Left forelimb (tissue), 1 donor: ENCODE measurements at regions not wholly inside any gene's neighbourhood (a gene's known extent, or its start where the extent isn't known, plus 50 kb on each side); places are given as distances from the start of the nearest gene placed in this dataset.
"Not testable (repeated sequence)": the region's sequence is repeated elsewhere in the genome, so short reads cannot be mapped to it uniquely, and the experiment has no call there.

ENCODE experiments used
- DNase-seq: peaks from one replicate; pipeline ENCODE4 v3.0.0-alpha.2; 2018; ENCODE audit warnings: low spot score

DNA sequence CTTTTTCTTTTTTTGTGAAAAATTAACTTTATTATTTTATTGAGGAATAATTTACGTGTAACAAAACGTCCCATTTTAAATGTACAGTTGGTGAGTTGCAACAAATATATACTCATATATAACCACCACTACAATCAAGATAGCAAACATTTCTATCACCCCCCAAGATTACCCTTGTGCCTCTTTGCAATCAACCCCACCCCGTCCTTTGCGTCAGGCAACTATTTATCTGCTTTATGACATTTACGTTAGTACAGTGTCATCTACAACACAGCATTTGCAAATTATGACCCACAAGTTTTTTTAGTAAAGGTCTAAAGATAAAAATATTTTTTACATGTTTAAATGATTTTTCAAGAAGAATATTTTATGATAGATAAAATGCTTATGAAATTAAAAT, 485.6 kb upstream of the SOX9 start:
- DNase-seq, result no peak

GRCh38 chr17:71636644-71637043, 484.2 kb upstream of the SOX9 start:
- no peak for DNase-seq

GRCh38 chr17:71638668-71639067, 482.2 kb upstream of the SOX9 start:
- DNase-seq, result no peak

- DNase-seq, result no peak
Measured at GRCh38 chr17:71639865-71640264, 481.0 kb upstream of the SOX9 start.

DNA sequence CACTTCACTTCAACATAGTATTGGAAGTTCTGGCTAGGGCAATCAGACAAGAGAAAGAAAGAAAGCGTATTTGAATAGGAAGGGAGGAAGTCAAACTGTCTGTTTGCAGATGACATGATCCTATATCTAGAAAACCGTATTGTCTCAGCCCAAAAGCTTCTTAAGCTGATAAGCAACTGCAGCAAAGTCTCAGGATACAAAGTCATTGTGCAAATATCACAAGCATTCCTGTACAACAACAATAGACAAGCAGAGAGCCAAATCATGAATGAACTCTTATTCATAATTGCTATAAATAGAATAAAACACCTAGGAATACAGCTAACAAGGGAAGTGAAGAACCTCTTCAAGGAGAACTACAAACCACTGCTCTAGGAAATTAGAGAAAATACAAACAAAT, 473.9 kb upstream of the SOX9 start:
- DNase-seq, result not testable (repeated sequence)

DNA sequence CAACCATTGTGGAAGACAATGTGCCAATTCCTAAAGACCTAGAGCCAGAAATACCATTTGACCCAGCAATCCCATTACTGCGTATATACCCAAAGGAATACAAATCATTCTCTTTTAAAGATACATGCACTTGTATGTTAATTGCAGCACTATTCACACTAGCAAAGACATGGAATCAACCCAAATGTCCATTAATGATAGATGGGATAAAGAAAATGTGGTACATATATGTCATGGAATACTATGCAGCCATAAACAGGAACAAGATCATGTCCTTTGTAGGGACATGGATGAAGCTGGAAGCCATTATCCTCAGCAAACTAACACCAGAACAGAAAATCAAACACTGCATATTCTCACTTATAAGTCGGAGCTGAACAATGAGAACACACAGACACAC, 472.5 kb upstream of the SOX9 start:
- DNase-seq, result not testable (repeated sequence)

DNA sequence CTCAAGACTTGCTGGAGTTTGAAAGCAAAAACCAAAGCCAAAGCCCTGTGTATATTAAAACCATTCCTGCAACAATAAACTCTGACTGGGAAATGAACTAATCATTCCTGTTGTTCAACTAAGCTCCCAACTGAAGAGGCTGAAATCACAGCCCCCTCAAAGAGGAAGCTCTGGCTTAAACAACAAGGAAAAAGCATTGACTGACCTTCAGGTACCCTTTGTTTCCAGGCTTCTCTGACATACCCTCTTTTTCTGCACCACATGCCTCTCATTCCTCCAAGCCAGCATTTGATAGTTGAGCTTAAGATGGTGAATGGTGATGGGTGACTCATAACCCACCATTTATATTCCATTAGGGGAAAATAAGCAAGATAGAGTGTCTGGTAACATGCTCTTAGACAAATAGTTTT, 470.9 kb upstream of the SOX9 start:
- DNase-seq, result no peak

GRCh38 chr17:71655542-71655941, 465.3 kb upstream of the SOX9 start:
- no peak for DNase-seq

- no peak for DNase-seq
Measured at GRCh38 chr17:71656964-71657858, 463.6 kb upstream of the SOX9 start.

GRCh38 chr17:71658996-71659395, 461.8 kb upstream of the SOX9 start:
- DNase-seq, result no peak

DNA sequence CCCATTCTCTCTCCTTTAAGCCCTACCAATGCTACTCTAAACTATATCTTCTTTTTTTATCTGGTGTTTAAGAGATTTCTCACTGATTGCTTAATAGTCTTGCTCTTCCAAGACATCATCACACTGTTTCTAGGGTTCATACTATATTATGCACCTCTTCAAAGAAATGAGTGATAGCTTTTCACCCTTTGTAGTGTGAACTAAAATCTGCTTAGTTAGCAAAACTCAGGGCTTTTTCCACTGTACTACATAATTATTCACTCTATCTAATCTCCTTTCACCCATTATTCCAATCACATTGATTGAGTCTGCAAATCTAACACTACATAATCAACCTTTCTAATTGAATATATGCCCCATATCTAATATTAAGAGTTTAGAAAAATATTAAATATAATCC, 456.0 kb upstream of the SOX9 start:
- no peak for DNase-seq

- DNase-seq, result no peak
Measured at GRCh38 chr17:71666047-71666446, 454.8 kb upstream of the SOX9 start.

DNA sequence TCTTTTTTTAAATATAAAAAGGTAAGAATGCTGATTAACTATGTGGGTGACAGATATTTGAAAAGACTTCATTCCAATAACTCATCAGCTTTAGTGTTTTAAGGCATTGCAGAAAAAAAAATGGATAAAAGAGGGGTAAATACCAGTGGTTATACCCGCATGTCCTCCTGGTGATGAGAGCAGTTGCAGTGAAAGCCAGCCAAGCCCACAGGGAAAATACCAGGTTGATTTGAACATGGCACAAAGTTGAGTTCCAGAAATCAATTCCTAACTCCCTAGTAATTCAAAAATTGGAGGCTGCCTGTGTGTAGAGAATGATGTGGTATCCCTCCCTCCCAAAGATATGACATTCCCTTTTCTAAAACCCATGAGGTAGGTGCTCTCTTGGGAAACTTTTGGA, 453.2 kb upstream of the SOX9 start:
- no peak for DNase-seq

GRCh38 chr17:71668807-71669206, 452.0 kb upstream of the SOX9 start:
- DNase-seq, result no peak

GRCh38 chr17:71677439-71677838, 443.4 kb upstream of the SOX9 start:
- DNase-seq, result no peak

GRCh38 chr17:71679832-71680231, 441.0 kb upstream of the SOX9 start:
- DNase-seq, result no peak

DNA sequence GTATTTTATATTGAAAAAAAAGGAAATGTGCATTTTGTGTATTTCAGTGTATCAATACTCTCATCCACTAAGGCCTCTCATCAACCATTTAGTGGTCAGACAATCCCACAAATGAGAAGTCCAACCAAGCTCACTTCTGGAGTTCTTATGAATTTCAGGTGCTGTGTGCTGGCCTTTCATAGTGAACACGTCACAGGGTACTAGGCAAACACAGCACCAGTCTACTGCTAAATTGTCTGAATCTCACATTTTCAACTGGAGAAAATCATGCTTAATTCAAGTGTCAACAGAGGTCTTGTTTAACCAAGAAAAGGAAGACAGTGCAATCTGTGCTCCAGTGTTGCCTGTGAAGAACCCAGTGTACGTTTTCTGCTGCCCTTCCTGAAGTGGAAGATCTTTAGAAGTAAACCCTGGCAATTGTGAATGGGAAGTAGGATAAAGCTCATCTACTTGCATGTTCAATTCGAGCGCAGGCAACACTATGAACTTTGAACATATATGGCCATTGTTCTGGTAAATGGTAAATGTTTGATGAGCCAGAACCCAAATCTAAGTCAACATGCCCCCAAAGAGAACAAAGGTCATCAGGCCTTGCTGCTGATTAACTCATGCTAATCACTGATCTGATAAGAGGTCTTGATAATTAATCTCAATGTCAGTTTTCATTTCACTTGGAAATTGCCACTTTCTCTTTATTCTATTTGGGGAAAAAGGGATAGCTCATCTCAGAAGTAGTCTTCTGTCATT, 439.2 kb upstream of the SOX9 start:
- no peak for DNase-seq

GRCh38 chr17:71682174-71682494, 438.7 kb upstream of the SOX9 start:
- no peak for DNase-seq

DNA sequence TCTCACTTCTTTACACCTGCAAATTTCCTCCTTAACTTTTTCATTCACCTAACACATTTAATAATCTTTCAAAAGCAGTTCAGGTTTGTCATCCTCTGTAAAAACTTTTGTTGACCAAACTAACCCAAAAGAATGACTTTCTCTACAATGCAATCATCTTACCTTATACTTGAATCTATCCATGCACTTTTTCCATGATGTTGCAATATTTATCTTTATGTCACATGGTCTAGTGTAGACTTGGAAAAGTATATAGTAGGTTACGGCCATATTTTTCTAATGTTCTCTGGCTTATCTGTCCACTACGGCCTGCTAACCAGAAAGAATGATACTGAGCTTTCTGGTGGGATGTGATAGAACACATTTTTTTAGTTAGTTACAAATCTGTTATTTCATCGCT, 431.0 kb upstream of the SOX9 start:
- no peak for DNase-seq

- DNase-seq, result no peak
Measured at GRCh38 chr17:71699907-71700306, 420.9 kb upstream of the SOX9 start.

DNA sequence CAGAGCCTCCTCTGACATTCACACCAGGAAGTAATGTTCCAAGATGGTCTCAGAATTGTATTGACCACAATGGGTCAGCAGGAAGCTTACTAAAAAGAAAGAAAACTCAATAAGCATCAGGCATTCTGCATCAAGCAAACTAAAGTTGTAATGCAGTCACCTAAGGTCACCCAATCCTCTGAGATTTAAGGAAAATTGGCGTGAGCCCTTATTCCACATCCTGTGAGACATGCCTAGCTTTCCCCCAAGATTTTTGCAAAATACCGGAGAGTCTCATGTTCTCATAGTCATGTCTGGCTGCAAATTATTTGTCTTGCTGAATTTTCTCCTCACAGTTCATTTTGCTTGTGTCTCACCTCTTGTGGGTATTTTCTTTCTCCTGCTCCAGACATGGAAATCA, 417.1 kb upstream of the SOX9 start:
- DNase-seq, result no peak

- no peak for DNase-seq
Measured at GRCh38 chr17:71709271-71709890, 411.4 kb upstream of the SOX9 start.

GRCh38 chr17:71709946-71710345, 410.9 kb upstream of the SOX9 start:
- no peak for DNase-seq
